SHP77 treated with DMSO at 0.1 percent for 48 hours (cell line): ENCODE measurements at regions not wholly inside any gene's neighbourhood (a gene's known extent, or its start where the extent isn't known, plus 50 kb on each side); places are given as distances from the start of the nearest gene placed in this dataset.
"Not testable (repeated sequence)": the region's sequence is repeated elsewhere in the genome, so short reads cannot be mapped to it uniquely, and the experiment has no call there.

ENCODE experiments used
- DNase-seq: peaks from one replicate; lab custom pipeline; 2025; lab: John Stamatoyannopoulos, UW

- no peak for DNase-seq
These were observed 112.1 kb downstream of the CENPF start for GRCh38 chr1:214715126-214715525.

DNA sequence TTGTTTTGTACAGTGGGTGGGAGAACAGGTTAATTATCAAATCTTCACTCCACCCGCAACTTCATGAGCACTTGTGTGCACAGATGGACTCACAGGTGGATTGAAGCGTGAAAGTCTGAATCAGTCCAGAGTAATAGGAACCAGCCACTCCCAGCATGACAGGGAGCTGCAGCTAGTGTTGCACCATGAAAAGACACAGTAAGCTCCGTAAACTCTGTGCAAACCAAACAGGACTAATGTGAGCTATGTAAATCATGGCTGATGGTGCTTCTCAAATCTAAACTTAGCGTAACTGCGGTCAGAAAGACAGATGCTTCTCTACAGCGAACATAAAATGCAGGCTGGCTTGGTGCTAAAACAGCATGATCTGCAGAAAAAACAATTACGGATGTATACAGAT is 114.4 kb downstream of the CENPF start:
- no peak for DNase-seq

DNA sequence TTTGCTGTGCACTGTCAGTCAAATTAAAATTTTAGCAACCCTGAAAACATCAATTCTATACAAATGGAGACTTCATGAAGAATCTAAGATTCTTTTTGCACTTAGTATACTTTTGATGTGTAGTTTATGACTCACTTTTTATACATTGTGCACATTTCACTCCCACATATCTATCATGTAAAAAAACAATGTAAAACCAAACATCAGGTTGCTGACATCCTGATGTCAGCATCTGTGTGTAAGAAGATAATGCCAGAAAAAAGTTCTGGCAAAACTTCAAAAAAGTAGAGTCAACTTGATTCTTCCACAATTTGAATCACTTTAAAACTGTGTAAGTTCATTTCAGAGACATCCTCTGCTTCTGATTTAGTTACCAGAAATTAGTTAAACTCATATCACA is 115.7 kb downstream of the CENPF start:
- no peak for DNase-seq

- DNase-seq = no peak
These were observed 116.2 kb downstream of the CENPF start for GRCh38 chr1:214719207-214719606.

- no peak for DNase-seq
These were observed 117.6 kb downstream of the CENPF start for GRCh38 chr1:214720561-214720960.

- DNase-seq = no peak
These were observed 124.3 kb downstream of the CENPF start for GRCh38 chr1:214727274-214727673.

GRCh38 chr1:214739621-214740238 is 136.7 kb downstream of the CENPF start:
- DNase-seq = no peak

GRCh38 chr1:214740471-214740870 is 137.5 kb downstream of the CENPF start:
- DNase-seq = no peak

DNA sequence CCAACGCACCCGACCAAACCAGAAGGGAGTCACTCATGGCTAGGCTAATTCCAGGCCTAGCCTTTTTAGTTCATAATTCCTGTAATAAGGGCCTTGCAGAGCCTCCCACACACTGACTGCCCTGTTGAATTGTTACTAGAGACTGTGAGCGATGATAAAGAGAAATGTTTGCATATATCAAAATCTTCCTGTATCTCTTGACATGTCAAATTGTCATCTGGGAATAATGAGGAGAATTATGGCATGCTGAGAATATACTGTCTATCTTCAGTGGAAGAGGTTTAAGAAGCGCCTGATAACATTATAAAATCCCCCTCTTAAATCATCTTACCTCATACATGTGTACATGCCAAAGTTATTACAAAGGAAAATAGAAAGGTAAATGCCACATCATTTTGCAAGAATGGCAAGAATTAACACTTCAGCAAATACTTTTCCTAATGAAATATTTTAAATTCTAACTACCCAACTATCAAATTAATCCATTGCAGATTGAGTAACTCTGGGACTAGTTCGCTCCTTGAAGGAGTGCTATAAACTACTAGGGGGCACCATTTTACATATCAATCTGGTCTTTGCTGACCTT is 144.1 kb downstream of the CENPF start:
- DNase-seq = no peak

DNA sequence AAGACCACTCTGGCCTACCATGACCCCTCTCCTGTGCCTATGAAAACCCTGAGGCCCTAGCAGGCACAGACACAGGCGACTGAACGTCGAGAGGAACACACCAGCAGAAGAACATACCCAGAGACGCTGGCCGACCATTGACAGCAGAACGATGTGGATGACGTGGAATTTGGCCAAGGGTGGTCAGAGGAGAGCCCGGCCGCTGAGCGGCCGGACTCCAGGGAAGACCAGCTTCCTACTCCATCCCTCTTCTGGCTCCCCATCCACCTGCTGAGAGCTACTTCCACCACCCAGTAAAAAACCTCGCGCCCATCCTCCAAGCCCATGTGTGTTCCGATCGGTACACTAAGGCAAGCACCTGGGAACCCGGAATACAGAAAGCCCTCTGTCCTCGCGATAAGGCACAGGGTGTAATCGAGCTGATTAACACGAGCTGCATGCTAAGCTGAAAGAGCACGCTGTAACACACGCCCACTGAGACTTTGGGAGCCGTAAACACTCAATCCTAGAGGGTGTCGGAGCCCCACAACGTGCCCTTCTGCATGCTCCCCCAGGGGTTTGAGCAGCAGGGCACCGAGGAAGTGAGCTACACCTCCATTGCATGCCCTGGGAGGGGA is 150.3 kb downstream of the CENPF start:
- DNase-seq = no peak

- no peak for DNase-seq
These were observed 158.0 kb downstream of the CENPF start for GRCh38 chr1:214761030-214761429.

DNA sequence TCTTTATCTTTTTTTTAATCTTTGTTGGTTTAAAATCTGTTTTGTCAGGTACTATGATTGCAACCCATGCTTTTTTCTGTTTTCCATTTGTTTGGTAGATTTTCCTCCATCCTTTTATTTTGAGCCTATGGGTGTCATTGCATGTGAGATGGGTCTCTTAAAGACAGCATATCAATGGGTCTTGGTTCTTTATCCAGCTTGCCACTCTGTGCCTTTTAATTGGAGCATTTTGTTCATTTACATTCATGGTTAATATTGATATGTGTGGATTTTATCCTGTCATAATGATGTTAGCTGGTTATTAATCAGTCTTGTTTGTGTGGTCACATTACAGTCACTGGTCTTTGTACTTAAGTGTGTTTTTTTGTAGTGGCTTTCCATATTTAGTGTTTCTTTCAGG is 159.9 kb downstream of the CENPF start:
- DNase-seq = no peak

DNA sequence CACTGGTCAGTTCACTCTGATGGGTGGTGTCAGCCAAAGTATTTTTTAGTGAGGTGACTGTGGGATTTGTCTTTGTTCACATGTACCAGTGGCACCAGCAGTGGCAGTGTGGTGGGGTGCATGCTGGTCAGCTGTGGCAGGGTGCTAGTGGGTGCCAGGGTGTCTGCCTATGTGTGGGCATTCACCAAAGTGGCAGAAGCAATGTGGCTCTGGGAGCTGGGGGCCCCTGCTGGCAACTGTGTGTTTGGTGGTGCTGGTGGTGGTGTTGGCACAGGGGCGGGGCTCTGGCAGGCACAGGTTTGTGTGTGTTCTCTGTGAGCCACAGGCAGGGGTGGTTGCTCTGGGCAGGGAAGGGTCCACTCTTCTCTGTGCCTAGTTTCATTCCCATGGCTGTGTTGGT is 161.5 kb downstream of the CENPF start:
- no peak for DNase-seq

DNA sequence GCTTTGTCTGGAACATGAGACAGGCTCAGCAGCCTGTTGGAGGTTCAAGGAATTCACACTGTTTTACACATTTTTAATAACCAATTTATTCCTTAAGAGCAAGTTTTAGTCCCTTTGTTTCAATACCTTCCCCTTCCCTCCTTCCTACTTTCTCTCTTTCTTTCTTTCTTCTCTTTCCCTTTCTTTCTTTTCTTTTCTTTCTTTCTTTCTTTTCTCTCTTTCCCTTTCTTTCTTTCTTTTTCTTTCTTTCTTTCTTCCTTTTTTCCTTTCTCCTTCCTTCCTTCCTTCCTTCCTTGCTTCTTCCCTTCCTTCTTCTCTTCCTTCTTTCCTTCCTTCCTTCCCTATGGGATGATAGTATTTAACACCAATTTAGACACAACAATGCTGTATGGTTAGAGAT is 164.2 kb downstream of the CENPF start:
- DNase-seq = no peak

GRCh38 chr1:214769666-214770065 is 166.7 kb downstream of the CENPF start:
- DNase-seq = not testable (repeated sequence)

DNA sequence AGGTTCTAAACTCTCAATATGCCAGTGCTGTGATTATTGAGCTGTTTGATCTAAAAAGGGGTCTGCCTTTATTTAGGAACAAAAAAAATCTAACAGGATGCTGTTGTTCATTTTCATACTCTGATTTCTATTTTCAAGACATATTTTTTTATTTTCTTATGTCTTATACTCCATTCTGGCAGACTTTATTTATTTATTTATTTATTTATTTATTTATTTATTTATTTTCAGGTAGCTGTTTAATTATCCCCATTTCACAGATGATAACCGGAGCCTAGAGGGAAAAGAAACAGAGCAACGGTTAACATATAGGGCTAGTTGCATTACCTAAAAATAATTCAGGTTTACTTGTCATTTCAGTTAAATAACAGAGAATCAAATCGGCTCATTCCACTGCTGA is 174.4 kb downstream of the CENPF start:
- no peak for DNase-seq

DNA sequence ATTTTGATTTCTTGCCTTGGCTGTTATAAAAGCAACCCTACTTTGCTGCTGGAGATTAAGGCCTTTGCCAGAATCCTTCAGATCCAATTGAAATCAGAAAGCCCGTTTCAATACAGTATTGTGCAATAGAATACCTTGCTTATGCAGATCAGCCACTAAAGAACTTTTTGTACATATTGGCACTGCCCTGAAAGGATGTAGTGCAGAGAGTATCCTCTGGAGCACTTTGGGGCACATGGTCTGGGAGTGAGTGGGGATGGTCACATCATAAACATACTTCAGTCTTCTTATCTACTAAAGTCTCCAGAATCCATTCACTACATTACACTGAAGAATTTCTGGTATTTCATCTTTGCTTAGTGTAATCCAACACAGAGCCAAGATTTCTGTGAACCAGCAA is 189.0 kb downstream of the CENPF start:
- no peak for DNase-seq

- no peak for DNase-seq
These were observed 189.7 kb downstream of the CENPF start for GRCh38 chr1:214792527-214793186.

GRCh38 chr1:214793708-214794107 is 190.7 kb downstream of the CENPF start:
- DNase-seq = no peak

DNA sequence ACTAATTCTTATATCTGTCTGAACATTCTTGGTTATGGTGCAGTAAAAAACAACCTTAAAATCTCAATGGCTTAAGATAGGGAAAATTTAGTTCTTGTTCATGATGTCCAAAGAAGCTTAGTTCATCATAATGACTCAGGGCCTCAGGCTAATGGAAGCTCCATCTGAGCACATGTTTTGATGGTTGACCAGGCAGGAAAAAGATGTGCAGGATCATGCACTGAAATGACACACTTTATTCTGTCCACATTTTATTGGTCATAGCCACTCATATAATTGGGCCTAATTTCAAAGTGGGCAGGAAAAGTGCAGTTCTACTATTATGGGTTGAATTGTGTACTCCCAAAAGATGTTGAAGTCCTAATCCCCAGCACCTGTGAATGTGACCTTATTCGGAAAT is 198.2 kb downstream of the CENPF start:
- no peak for DNase-seq

GRCh38 chr1:214808845-214809460 is 206.0 kb downstream of the CENPF start:
- DNase-seq = no peak

- no peak for DNase-seq
These were observed 213.6 kb downstream of the CENPF start for GRCh38 chr1:214816603-214817002.
